ENCODE measurements at regions not wholly inside any gene's neighbourhood (a gene's known extent, or its start where the extent isn't known, plus 50 kb on each side); places are given as distances from the start of the nearest gene placed in this dataset.
"Not testable (repeated sequence)": the region's sequence is repeated elsewhere in the genome, so short reads cannot be mapped to it uniquely, and the experiment has no call there.

- no peak overlapping the region for H3K4me3 ChIP-seq (ENCODE audit: low read depth, low read length)
- TF ChIP-seq, protein P1, sequence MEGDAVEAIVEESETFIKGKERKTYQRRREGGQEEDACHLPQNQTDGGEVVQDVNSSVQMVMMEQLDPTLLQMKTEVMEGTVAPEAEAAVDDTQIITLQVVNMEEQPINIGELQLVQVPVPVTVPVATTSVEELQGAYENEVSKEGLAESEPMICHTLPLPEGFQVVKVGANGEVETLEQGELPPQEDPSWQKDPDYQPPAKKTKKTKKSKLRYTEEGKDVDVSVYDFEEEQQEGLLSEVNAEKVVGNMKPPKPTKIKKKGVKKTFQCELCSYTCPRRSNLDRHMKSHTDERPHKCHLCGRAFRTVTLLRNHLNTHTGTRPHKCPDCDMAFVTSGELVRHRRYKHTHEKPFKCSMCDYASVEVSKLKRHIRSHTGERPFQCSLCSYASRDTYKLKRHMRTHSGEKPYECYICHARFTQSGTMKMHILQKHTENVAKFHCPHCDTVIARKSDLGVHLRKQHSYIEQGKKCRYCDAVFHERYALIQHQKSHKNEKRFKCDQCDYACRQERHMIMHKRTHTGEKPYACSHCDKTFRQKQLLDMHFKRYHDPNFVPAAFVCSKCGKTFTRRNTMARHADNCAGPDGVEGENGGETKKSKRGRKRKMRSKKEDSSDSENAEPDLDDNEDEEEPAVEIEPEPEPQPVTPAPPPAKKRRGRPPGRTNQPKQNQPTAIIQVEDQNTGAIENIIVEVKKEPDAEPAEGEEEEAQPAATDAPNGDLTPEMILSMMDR (IDR thresholded peaks at IDR 0.05; ENCODE audit: low read depth, low read length, missing control alignments) = no peak
- in situ Hi-C loops (cut with HindIII; ENCODE audit: low sequenced_read_pairs) = no loop called here
- DNase-seq (ENCODE audit: low read depth) = no peak
Measured at GRCh38 chr1:98110674-98111073, 189.8 kb upstream of the DPYD start.

- in situ Hi-C loops (cut with HindIII; ENCODE audit: low sequenced_read_pairs) = not testable (repeated sequence)
Measured at GRCh38 chr1:98108378-98108777, 187.5 kb upstream of the DPYD start.

DNA sequence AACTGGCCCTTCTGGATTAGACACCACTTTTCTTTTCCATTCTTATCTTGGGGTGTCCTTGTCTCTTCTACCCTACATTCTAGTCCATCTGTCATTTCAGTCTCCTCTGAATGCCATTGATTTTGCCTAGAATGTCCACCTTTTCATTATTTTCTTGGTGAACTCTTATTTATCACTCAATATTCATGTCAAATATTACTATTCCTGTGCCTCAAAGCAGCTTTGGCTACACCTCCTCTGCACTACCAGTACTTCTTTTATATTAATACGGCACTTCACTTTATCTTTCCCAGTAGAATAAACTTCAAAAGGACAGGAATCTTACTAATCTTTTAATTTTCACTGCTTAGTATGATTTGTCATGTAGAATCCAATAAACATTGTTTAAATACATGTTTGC lies 186.4 kb upstream of the DPYD start:
- no peak for DNase-seq (ENCODE audit: low read depth)
- in situ Hi-C loops (cut with HindIII; ENCODE audit: low sequenced_read_pairs) = no loop called here
- no peak overlapping the region for H3K4me3 ChIP-seq (ENCODE audit: low read depth, low read length)
- TF ChIP-seq, protein P1 (IDR thresholded peaks at IDR 0.05; ENCODE audit: low read depth, low read length, missing control alignments) = no peak

More at GRCh38 chr1:98108378-98108777, 187.5 kb upstream of the DPYD start:
- DNase-seq (ENCODE audit: low read depth); H3K4me3 ChIP-seq (ENCODE audit: low read depth, low read length): not testable (repeated sequence)

GRCh38 chr1:98104289-98104688 lies 183.5 kb upstream of the DPYD start:
- peak; percentile 77 for DNase-seq (ENCODE audit: low read depth)
- in situ Hi-C loops (cut with HindIII; ENCODE audit: low sequenced_read_pairs) = no loop called here
- H3K4me3 ChIP-seq (ENCODE audit: low read depth, low read length) = no peak overlapping the region
- TF ChIP-seq, protein P1 (IDR thresholded peaks at IDR 0.05; ENCODE audit: low read depth, low read length, missing control alignments) = no peak

DNA sequence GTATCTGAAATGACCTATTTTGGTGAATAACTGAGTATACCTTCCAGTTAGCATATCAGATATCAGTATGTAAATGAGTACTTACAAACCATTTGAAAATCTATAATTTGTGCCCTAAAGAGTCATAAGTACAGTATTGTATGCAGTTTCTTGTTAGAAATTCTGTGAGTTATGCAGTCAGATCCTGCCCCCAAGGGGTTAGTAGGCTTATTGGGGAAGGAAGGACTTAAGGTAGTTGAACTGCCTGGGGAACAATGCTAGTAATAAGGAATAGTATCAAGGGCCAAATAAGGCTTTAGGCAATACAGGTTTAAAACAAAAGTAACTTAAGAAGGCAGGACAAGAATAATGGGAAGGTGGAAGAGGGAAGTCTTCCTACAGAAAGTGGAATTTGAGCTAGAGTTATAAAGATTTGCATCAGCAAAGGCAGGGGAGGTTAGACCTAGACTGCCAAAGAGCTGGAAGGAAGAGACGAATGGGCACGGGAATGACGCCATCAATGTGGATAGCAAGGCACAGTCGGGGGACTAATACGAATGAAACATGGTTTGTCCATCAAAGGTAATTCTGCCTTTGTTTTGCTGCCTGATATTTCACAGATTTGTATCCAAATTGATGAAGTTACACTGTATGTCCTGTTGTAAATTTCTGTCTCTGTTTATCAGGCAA lies 182.9 kb upstream of the DPYD start:
- no peak overlapping the region for H3K4me3 ChIP-seq (ENCODE audit: low read depth, low read length)
- DNase-seq (ENCODE audit: low read depth) = peak; percentile 8
- in situ Hi-C loops (cut with HindIII; ENCODE audit: low sequenced_read_pairs) = no loop called here
- TF ChIP-seq, protein P1 (IDR thresholded peaks at IDR 0.05; ENCODE audit: low read depth, low read length, missing control alignments) = no peak

- TF ChIP-seq, protein P1 (IDR thresholded peaks at IDR 0.05; ENCODE audit: low read depth, low read length, missing control alignments) = no peak
- no peak overlapping the region for H3K4me3 ChIP-seq (ENCODE audit: low read depth, low read length)
- DNase-seq (ENCODE audit: low read depth) = no peak
- in situ Hi-C loops (cut with HindIII; ENCODE audit: low sequenced_read_pairs) = no loop called here
Measured at GRCh38 chr1:98102345-98103030, 181.7 kb upstream of the DPYD start.

DNA sequence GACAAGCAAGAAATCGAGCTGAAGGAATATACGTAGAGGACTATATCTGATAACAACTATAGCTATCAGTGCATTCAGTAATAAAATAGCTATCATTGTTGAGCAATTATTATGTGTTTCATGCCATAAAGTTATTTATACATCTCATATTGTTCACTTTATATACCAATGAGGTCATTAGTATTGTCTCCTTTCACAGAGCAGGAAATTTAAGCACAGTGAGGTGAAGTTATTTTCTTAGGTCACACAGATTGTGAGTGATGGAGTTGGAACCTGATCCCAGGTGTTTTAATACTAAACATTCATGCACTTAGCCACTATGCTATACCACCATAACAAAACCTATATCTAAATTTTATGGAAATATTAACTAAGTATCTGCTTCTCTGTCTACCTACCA lies 180.5 kb upstream of the DPYD start:
- in situ Hi-C loops (cut with HindIII; ENCODE audit: low sequenced_read_pairs) = no loop called here
- TF ChIP-seq, protein P1 (IDR thresholded peaks at IDR 0.05; ENCODE audit: low read depth, low read length, missing control alignments) = no peak
- H3K4me3 ChIP-seq (ENCODE audit: low read depth, low read length) = no peak overlapping the region
- DNase-seq (ENCODE audit: low read depth) = no peak
